ENCODE measurements at regions not wholly inside any gene's neighbourhood (a gene's known extent, or its start where the extent isn't known, plus 50 kb on each side); places are given as distances from the start of the nearest gene placed in this dataset.

- intact Hi-C loops (cut with DNase I): no loop called here
- Histone ChIP-seq H3K4me3 (no peak overlapping the region), H3K27me3 (no peaks in the 10 kb centered on the region), H3K9me3 (replicated peaks in 1 of 3) (no peaks in the 10 kb centered on the region), H3K36me3 (replicated peaks in 1 of 2) (no peaks in the 10 kb centered on the region), H3K4me1 (replicated peaks in 1 of 2) (peaks cover 0 to 9% of the 10 kb centered on the region in 2 donors), H3K27ac (no peak overlapping the region)
- 64 to 91% (median 83%) methylated on average over 2 of the region's 2 CpGs for WGBS, 4 donors
- TF ChIP-seq CTCF (IDR thresholded peaks at IDR 0.05): no peak
- TF ChIP-seq POLR2A (IDR thresholded peaks at IDR 0.05): no peak
- no peak for DNase-seq
Observed at GRCh38 chr7:142614116-142614515, 135.2 kb upstream of the PRSS1 start.

- intact Hi-C loops (cut with DNase I): no loop called here
- H3K27me3 ChIP-seq: no peaks in the 10 kb centered on the region
- TF ChIP-seq CTCF (IDR thresholded peaks at IDR 0.05): no peak
- no peak for TF ChIP-seq POLR2A (IDR thresholded peaks at IDR 0.05)
- peaks cover 0 to 9% of the 10 kb centered on the region in 2 donors for H3K4me1 ChIP-seq (replicated peaks in 1 of 2)
- peak overlapping the region in 1 of 5 donors; percentile 22 for H3K27ac ChIP-seq
- DNase-seq: peak in 1 of 7 donors; percentile 5
- H3K9me3 ChIP-seq (replicated peaks in 1 of 3): no peaks in the 10 kb centered on the region
- H3K36me3 ChIP-seq (replicated peaks in 1 of 2): no peaks in the 10 kb centered on the region
- 59 to 70% (median 64%) methylated on average over 1 of the region's 1 CpG for WGBS, 4 donors
- H3K4me3 ChIP-seq: no peak overlapping the region
Observed at GRCh38 chr7:142612237-142612881, 136.9 kb upstream of the PRSS1 start.

GRCh38 chr7:142611566-142612236 lies 137.6 kb upstream of the PRSS1 start:
- no peak for DNase-seq
- intact Hi-C loops (cut with DNase I): no loop called here
- Histone ChIP-seq H3K36me3 (replicated peaks in 1 of 2) (no peaks in the 10 kb centered on the region), H3K4me1 (replicated peaks in 1 of 2) (peaks cover 0 to 9% of the 10 kb centered on the region in 2 donors), H3K9me3 (replicated peaks in 1 of 3) (no peaks in the 10 kb centered on the region), H3K27ac (peak overlapping the region in 1 of 5 donors; percentile 22), H3K4me3 (no peak overlapping the region), H3K27me3 (no peaks in the 10 kb centered on the region)
- 47 to 57% (median 54%) methylated on average over 7 to 8 of the region's 8 CpGs for WGBS, 4 donors
- TF ChIP-seq CTCF (IDR thresholded peaks at IDR 0.05) (no peak), POLR2A (IDR thresholded peaks at IDR 0.05) (no peak)

GRCh38 chr7:142608630-142609428 lies 140.4 kb upstream of the PRSS1 start:
- intact Hi-C loops (cut with DNase I): no loop called here
- no peak for TF ChIP-seq CTCF (IDR thresholded peaks at IDR 0.05)
- no peak for TF ChIP-seq POLR2A (IDR thresholded peaks at IDR 0.05)
- H3K4me3 ChIP-seq: no peak overlapping the region
- 41 to 61% (median 46%) methylated on average over 1 of the region's 1 CpG for WGBS, 4 donors
- H3K36me3 ChIP-seq (replicated peaks in 1 of 2): no peaks in the 10 kb centered on the region
- peaks cover 0 to 9% of the 10 kb centered on the region in 2 donors for H3K4me1 ChIP-seq (replicated peaks in 1 of 2)
- no peaks in the 10 kb centered on the region for H3K27me3 ChIP-seq
- H3K9me3 ChIP-seq (replicated peaks in 1 of 3): no peaks in the 10 kb centered on the region
- no peak for DNase-seq
- no peak overlapping the region for H3K27ac ChIP-seq
